A549 (cell line): ENCODE measurements at regions not wholly inside any gene's neighbourhood (a gene's known extent, or its start where the extent isn't known, plus 50 kb on each side); places are given as distances from the start of the nearest gene placed in this dataset.

Experiments used
- ATAC-seq, 2 experiments: fragments of 200-7000 bp in 1 of 2; fragments of >200 bp in 1 of 2; cut with Nextera tagmentation in 1 of 2; cut with Tn5 transposase in 1 of 2; 3 replicates each; pipeline versions ENCODE4 v1.8.0 to v1.9.1; 2018 to 2020; ENCODE audit warnings: mild to moderate bottlenecking in 1 of 2, moderate library complexity in 1 of 2
- CTCF ChIA-PET: fragments of 300-600 bp; sonication (Branson Sonifier 250); formaldehyde crosslinking; extraction: SDS; loops from one replicate; lab custom pipeline; 2021; ENCODE audit warnings: antibody characterized with exemption, inconsistent platforms; lab: Yijun Ruan, JAX
- POLR2A ChIA-PET: fragments of 350-600 bp; formaldehyde crosslinking; extraction: SDS; loops from one replicate; lab custom pipeline; 2021; ENCODE audit warnings: antibody characterized with exemption, inconsistent platforms; lab: Yijun Ruan, JAX
- DNase-seq, 2 experiments: peaks; one replicate each; pipeline versions ENCODE4 v3.0.0 to v3.0.0-alpha.2; 2011 to 2016; ENCODE audit warnings: low read depth in 1 of 2, low spot score in 1 of 2
- FAIRE-seq: peaks from 2 replicates; lab custom pipeline; 2011; peaks lifted over from hg19 to GRCh38; lab: Jason Lieb, UNC
- H3K27ac ChIP-seq, 2 experiments: fragments of >200 bp; sonication (Bioruptor Twin); formaldehyde crosslinking; 3 replicates each; pipeline ENCODE4 v1.5.1; 2016 to 2017
- H3K4me1 ChIP-seq: fragments of >200 bp; sonication (Bioruptor Twin); formaldehyde crosslinking; 3 replicates; pipeline ENCODE4 v1.6.1; 2016
- H3K4me2 ChIP-seq: fragments of >200 bp; sonication (Bioruptor Twin); formaldehyde crosslinking; 3 replicates; pipeline ENCODE4 v1.6.1; 2016
- H3K4me3 ChIP-seq: fragments of >200 bp; sonication (Bioruptor Twin); formaldehyde crosslinking; 3 replicates; pipeline ENCODE4 v1.5.1; 2016
- H3K9me3 ChIP-seq: fragments of >200 bp; sonication (Bioruptor Twin); formaldehyde crosslinking; 3 replicates; pipeline ENCODE4 v1.6.1; 2016
- CBX8 ChIP-seq: fragments of 200-600 bp; sonication (generic); IDR thresholded peaks from 2 replicates; pipeline ENCODE4 v1.6.1; 2016
- CEBPB ChIP-seq, 2 experiments: fragments of >200 bp in 1 of 2; sonication (Bioruptor Twin) in 1 of 2; formaldehyde crosslinking in 1 of 2; IDR thresholded peaks; 2 replicates each; pipeline ENCODE4 v1.6.1; 2012 to 2016
- EHF ChIP-seq: fragments of 250-450 bp; sonication (Bioruptor Pico); IDR thresholded peaks from 2 replicates; pipeline ENCODE4 v1.5.0; 2020; ENCODE audit warnings: mild to moderate bottlenecking
- ESRRA ChIP-seq: fragments of 150-350 bp; IDR thresholded peaks from 2 replicates; pipeline ENCODE4 v1.6.1; 2014; ENCODE audit warnings: mild to moderate bottlenecking, low read length, borderline replicate concordance
- HDAC2 ChIP-seq: fragments of 200-600 bp; sonication (generic); IDR thresholded peaks from 2 replicates; pipeline ENCODE4 v1.6.1; 2016
- HEYL ChIP-seq: fragments of 250-450 bp; sonication (Bioruptor Pico); IDR thresholded peaks from 2 replicates; pipeline ENCODE4 v1.8.0; 2021; ENCODE audit warnings: mild to moderate bottlenecking, moderate library complexity
- MAFK ChIP-seq: fragments of 450-650 bp; IDR thresholded peaks from 2 replicates; pipeline ENCODE4 v1.6.1; 2014; ENCODE audit not compliant: partially characterized antibody
- NFE2L2 ChIP-seq: fragments of 150-350 bp; conservative IDR thresholded peaks from 2 replicates; pipeline ENCODE4 v1.6.1; 2014; ENCODE audit warnings: low read length
- NPAS2 ChIP-seq: fragments of 250-450 bp; sonication (Bioruptor Pico); IDR thresholded peaks from 2 replicates; pipeline ENCODE4 v1.8.0; 2022; ENCODE audit warnings: mild to moderate bottlenecking, moderate library complexity, borderline replicate concordance
- PHF8 ChIP-seq: fragments of 200-600 bp; sonication (generic); IDR thresholded peaks from 2 replicates; pipeline ENCODE4 v1.6.1; 2016; ENCODE audit warnings: low read depth, mild to moderate bottlenecking, antibody characterized with exemption, moderate library complexity, borderline replicate concordance
- POLR2AphosphoS2 ChIP-seq: conservative IDR thresholded peaks from 2 replicates; pipeline ENCODE4 v1.6.1; 2012; ENCODE audit warnings: low read length, improper control_type of control experiment, inconsistent platforms
- RARB ChIP-seq: fragments of 250-450 bp; sonication (Bioruptor Pico); IDR thresholded peaks from 2 replicates; pipeline ENCODE4 v1.8.0; 2021; ENCODE audit warnings: mild to moderate bottlenecking, moderate library complexity
- RNF2 ChIP-seq: fragments of 200-600 bp; sonication (generic); IDR thresholded peaks from 2 replicates; pipeline ENCODE4 v1.6.1; 2016; ENCODE audit warnings: low read depth, mild to moderate bottlenecking, antibody characterized with exemption, moderate library complexity, borderline replicate concordance
- TFCP2L1 ChIP-seq: fragments of 250-450 bp; sonication (Bioruptor Pico); IDR thresholded peaks from 2 replicates; pipeline ENCODE4 v1.5.0; 2021; ENCODE audit warnings: mild to moderate bottlenecking
- ZFP36 ChIP-seq: fragments of 450-650 bp; IDR thresholded peaks from 2 replicates; pipeline ENCODE4 v1.6.1; 2014; ENCODE audit warnings: borderline replicate concordance; ENCODE audit not compliant: partially characterized antibody
- ZNF302 ChIP-seq: fragments of 250-450 bp; sonication (Bioruptor Pico); IDR thresholded peaks from 2 replicates; pipeline ENCODE4 v1.9.0; 2021; ENCODE audit warnings: inconsistent platforms, mild to moderate bottlenecking, moderate library complexity
- ZSCAN20 ChIP-seq: fragments of 250-450 bp; sonication (Bioruptor Pico); IDR thresholded peaks from 2 replicates; pipeline ENCODE4 v1.8.0; 2022; ENCODE audit warnings: mild to moderate bottlenecking, moderate library complexity
- WGBS: methylation state at CpG from one replicate; pipeline ENCODE4 v1.1.6; 2017; ENCODE audit errors: missing lambda C conversion rate; 5-methylcytosine and 5-hydroxymethylcytosine counted together
- TF ChIP-seq, protein P1 (sequence below): IDR thresholded peaks from 2 replicates; pipeline ENCODE4 v1.6.1; 2012
- TF ChIP-seq, protein P2 (sequence below): fragments of 150-350 bp; IDR thresholded peaks from 2 replicates; pipeline ENCODE4 v1.6.1; 2014; ENCODE audit warnings: low read depth, mild to moderate bottlenecking, low read length
- TF ChIP-seq, protein P3 (sequence below): fragments of 250-450 bp; sonication (Bioruptor Pico); IDR thresholded peaks from 2 replicates; pipeline ENCODE4 v1.5.0; 2021; ENCODE audit warnings: mild to moderate bottlenecking, moderate library complexity, borderline replicate concordance
- TF ChIP-seq, protein P4 (sequence below): fragments of >200 bp; sonication (Bioruptor Twin); formaldehyde crosslinking; IDR thresholded peaks from 3 replicates; pipeline ENCODE4 v1.5.1; 2016

DNA sequence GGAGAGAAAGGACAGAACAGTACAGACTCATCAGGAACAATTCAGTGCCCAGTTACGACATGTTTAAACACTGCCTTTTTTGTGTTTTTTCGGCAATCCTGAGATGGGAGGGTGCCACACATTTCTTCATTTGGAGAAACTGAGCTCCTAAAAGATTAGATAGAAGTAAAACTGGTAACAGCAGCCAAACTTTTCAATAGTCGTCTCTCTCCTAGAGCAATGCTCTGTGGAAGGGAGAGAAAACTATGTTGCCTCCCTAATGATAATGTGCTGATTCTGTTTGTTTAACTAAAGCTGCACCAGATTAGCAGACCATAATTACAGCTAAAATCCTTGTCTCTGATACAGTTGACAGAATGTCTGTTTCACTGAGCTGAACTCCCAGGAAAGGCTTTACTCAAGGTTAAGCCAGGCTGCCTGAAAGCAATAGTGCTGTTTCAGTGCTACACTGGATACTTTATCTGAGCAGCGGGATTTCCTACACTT, 76.2 kb upstream of the CXADR start:
- POLR2A ChIA-PET: no interaction called here
- no peak for FAIRE-seq
- H3K9me3 ChIP-seq: no peaks in the 10 kb centered on the region
- no peak for ATAC-seq
- TF ChIP-seq, protein P1, sequence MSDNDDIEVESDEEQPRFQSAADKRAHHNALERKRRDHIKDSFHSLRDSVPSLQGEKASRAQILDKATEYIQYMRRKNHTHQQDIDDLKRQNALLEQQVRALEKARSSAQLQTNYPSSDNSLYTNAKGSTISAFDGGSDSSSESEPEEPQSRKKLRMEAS: no peak
- TF ChIP-seq TFCP2L1 (no peak), RNF2 (no peak), CBX8 (no peak), POLR2AphosphoS2 (no peak)
- peaks cover 12% of the 10 kb centered on the region; the same call in 2 of the 3 replicates for H3K4me1 ChIP-seq
- H3K27ac ChIP-seq: no peak overlapping the region
- CTCF ChIA-PET: interaction anchor here (0.6 to 1.0 kb wide), 2 partner anchors 108 to 118 kb away, joined by 3 to 5 read pairs; no protein-coding TSS in a partner anchor
- whole genome bisulfite sequencing: 85% methylated on average over 4 of the region's 4 CpGs
- DNase-seq: no peak
- H3K4me3 ChIP-seq: no peak overlapping the region
- H3K4me2 ChIP-seq: no peak overlapping the region

DNA sequence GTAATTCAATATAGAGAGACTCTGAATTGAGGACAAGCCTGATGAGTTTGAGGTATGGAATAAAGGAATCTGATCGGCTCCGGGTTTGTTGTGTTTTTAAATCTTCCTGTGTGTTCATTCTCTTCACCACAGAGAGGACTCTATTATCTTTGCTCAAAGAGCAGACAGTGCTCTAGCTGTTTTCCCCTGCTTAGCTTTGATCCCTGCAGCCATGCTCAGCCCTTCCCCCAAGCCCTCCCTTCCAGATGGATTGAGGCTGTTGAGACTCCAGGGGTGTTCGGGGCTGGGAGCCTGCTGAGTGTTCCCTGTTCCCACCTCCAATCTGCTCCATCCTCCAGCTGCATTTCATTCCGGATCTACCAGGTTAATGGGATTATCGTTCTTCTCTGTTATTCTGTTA, 74.2 kb upstream of the CXADR start:
- FAIRE-seq (no peak), ATAC-seq (no peak), DNase-seq (no peak)
- H3K9me3 ChIP-seq: no peaks in the 10 kb centered on the region
- H3K4me3 ChIP-seq: no peak overlapping the region
- H3K27ac ChIP-seq: no peak overlapping the region
- POLR2A ChIA-PET: no interaction called here
- H3K4me2 ChIP-seq: no peak overlapping the region
- CTCF ChIA-PET: no interaction called here
- peaks cover 12% of the 10 kb centered on the region; the same call in 2 of the 3 replicates for H3K4me1 ChIP-seq
- TF ChIP-seq, protein P2, sequence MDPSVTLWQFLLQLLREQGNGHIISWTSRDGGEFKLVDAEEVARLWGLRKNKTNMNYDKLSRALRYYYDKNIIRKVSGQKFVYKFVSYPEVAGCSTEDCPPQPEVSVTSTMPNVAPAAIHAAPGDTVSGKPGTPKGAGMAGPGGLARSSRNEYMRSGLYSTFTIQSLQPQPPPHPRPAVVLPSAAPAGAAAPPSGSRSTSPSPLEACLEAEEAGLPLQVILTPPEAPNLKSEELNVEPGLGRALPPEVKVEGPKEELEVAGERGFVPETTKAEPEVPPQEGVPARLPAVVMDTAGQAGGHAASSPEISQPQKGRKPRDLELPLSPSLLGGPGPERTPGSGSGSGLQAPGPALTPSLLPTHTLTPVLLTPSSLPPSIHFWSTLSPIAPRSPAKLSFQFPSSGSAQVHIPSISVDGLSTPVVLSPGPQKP: no peak
- TF ChIP-seq ZSCAN20 (no peak), HDAC2 (no peak), ZNF302 (CRISPR knock-in tag) (no peak), ZFP36 (no peak), ESRRA (no peak), NPAS2 (CRISPR knock-in tag) (no peak), NFE2L2 (no peak), TFCP2L1 (no peak), PHF8 (no peak), EHF (no peak), MAFK (no peak), CEBPB (IDR thresholded peaks at IDR 0.05) (no peak), HEYL (no peak), POLR2AphosphoS2 (no peak), RARB (CRISPR knock-in tag) (no peak)
- TF ChIP-seq, protein P3, sequence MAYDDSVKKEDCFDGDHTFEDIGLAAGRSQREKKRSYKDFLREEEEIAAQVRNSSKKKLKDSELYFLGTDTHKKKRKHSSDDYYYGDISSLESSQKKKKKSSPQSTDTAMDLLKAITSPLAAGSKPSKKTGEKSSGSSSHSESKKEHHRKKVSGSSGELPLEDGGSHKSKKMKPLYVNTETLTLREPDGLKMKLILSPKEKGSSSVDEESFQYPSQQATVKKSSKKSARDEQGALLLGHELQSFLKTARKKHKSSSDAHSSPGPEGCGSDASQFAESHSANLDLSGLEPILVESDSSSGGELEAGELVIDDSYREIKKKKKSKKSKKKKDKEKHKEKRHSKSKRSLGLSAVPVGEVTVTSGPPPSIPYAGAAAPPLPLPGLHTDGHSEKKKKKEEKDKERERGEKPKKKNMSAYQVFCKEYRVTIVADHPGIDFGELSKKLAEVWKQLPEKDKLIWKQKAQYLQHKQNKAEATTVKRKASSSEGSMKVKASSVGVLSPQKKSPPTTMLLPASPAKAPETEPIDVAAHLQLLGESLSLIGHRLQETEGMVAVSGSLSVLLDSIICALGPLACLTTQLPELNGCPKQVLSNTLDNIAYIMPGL (CRISPR knock-in tag): no peak
- TF ChIP-seq, protein P4, sequence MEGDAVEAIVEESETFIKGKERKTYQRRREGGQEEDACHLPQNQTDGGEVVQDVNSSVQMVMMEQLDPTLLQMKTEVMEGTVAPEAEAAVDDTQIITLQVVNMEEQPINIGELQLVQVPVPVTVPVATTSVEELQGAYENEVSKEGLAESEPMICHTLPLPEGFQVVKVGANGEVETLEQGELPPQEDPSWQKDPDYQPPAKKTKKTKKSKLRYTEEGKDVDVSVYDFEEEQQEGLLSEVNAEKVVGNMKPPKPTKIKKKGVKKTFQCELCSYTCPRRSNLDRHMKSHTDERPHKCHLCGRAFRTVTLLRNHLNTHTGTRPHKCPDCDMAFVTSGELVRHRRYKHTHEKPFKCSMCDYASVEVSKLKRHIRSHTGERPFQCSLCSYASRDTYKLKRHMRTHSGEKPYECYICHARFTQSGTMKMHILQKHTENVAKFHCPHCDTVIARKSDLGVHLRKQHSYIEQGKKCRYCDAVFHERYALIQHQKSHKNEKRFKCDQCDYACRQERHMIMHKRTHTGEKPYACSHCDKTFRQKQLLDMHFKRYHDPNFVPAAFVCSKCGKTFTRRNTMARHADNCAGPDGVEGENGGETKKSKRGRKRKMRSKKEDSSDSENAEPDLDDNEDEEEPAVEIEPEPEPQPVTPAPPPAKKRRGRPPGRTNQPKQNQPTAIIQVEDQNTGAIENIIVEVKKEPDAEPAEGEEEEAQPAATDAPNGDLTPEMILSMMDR: no peak
- TF ChIP-seq, protein P1: no peak
- 87% methylated on average over 5 of the region's 5 CpGs for WGBS
